ENCODE measurements at regions not wholly inside any gene's neighbourhood (a gene's known extent, or its start where the extent isn't known, plus 50 kb on each side); places are given as distances from the start of the nearest gene placed in this dataset.

DNA sequence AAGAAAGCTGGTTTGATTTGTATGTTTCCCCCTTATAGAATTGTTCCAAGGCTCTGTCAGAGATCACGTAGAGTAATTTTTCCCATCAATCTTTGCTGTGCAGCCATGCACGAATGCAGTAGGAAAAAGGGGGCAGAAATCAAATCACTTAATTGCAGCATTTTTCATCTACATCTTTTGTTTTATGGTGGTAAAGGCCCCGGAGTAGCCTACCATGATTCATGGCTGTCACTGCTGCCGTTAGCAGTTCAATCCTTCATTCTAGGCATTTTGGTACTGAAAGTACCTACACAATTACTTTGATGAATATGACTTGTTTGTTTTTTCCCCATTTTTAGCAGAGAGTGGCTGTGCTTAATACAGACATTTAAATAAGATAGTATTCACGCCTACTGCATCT lies 631.9 kb upstream of the MMS22L start:
- TF ChIP-seq, protein P1, sequence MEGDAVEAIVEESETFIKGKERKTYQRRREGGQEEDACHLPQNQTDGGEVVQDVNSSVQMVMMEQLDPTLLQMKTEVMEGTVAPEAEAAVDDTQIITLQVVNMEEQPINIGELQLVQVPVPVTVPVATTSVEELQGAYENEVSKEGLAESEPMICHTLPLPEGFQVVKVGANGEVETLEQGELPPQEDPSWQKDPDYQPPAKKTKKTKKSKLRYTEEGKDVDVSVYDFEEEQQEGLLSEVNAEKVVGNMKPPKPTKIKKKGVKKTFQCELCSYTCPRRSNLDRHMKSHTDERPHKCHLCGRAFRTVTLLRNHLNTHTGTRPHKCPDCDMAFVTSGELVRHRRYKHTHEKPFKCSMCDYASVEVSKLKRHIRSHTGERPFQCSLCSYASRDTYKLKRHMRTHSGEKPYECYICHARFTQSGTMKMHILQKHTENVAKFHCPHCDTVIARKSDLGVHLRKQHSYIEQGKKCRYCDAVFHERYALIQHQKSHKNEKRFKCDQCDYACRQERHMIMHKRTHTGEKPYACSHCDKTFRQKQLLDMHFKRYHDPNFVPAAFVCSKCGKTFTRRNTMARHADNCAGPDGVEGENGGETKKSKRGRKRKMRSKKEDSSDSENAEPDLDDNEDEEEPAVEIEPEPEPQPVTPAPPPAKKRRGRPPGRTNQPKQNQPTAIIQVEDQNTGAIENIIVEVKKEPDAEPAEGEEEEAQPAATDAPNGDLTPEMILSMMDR (IDR thresholded peaks at IDR 0.05): no peak
- TF ChIP-seq POLR2AphosphoS5 (IDR thresholded peaks at IDR 0.05) (no peak), POLR2A (IDR thresholded peaks at IDR 0.05) (no peak), EP300 (IDR thresholded peaks at IDR 0.05) (no peak)
